HEK293 (cell line): ENCODE measurements at regions not wholly inside any gene's neighbourhood (a gene's known extent, or its start where the extent isn't known, plus 50 kb on each side); places are given as distances from the start of the nearest gene placed in this dataset.
A peak's percentile ranks its signal among the peaks of the same experiment; 100 is the strongest.

ENCODE experiments used
- CTCF ChIA-PET: fragments of 350-600 bp; formaldehyde crosslinking; extraction: SDS; loops from one replicate; lab custom pipeline; 2021; ENCODE audit warnings: antibody characterized with exemption; lab: Yijun Ruan, JAX
- POLR2A ChIA-PET: fragments of 300-600 bp; formaldehyde crosslinking; extraction: SDS; loops from one replicate; lab custom pipeline; 2020; ENCODE audit warnings: antibody characterized with exemption, inconsistent platforms; lab: Yijun Ruan, JAX
- H3K27ac ChIP-seq: fragments of 200-500 bp; sonication (Bioruptor generic); 2 replicates; pipeline ENCODE4 v1.5.1; 2014; ENCODE audit warnings: low read depth, low read length, control low read depth, inconsistent platforms; ENCODE audit errors: extremely low read depth
- H3K36me3 ChIP-seq, 2 experiments: fragments of 200-500 bp in 1 of 2; sonication (Bioruptor generic) in 1 of 2; 1 replicate in 1 of 2; 2 replicates in 1 of 2; pipeline ENCODE4 v1.5.1; 2014 to 2017; ENCODE audit warnings: inconsistent platforms in 2 of 2, low read length in 2 of 2; ENCODE audit not compliant: control insufficient read depth in 2 of 2, insufficient read depth in 1 of 2
- H3K4me1 ChIP-seq: fragments of 200-500 bp; sonication (Bioruptor generic); 2 replicates; pipeline ENCODE4 v1.5.1; 2014; ENCODE audit warnings: mild to moderate bottlenecking, low read length, inconsistent platforms; ENCODE audit not compliant: control insufficient read depth, insufficient read depth
- H3K4me3 ChIP-seq: 2 replicates; pipeline ENCODE4 v1.5.1; 2011; ENCODE audit warnings: low read depth, mild to moderate bottlenecking, control low read depth, low read length, moderate library complexity
- H3K9me3 ChIP-seq: fragments of 200-500 bp; sonication (Bioruptor generic); 2 replicates; pipeline ENCODE4 v1.5.1; 2014; ENCODE audit warnings: low read depth, low read length, inconsistent platforms; ENCODE audit not compliant: control insufficient read depth, insufficient read depth
- BCL6B ChIP-seq: fragments of 450-650 bp; formaldehyde crosslinking; IDR thresholded peaks from 2 replicates; pipeline ENCODE4 v1.5.1; 2017; ENCODE audit warnings: missing biosample characterization, missing genetic modification characterization
- HIC1 ChIP-seq: fragments of 450-650 bp; formaldehyde crosslinking; IDR thresholded peaks from 2 replicates; pipeline ENCODE4 v1.5.1; 2016; ENCODE audit warnings: missing biosample characterization, missing genetic modification characterization
- KLF1 ChIP-seq: fragments of 450-650 bp; formaldehyde crosslinking; IDR thresholded peaks from 2 replicates; pipeline ENCODE4 v1.5.1; 2016; ENCODE audit warnings: missing biosample characterization, missing genetic modification characterization
- KLF8 ChIP-seq: fragments of 450-650 bp; formaldehyde crosslinking; IDR thresholded peaks from 2 replicates; pipeline ENCODE4 v1.5.1; 2016; ENCODE audit warnings: missing biosample characterization, missing genetic modification characterization
- MZF1 ChIP-seq: fragments of 450-650 bp; formaldehyde crosslinking; IDR thresholded peaks from 2 replicates; pipeline ENCODE4 v1.5.1; 2017; ENCODE audit warnings: missing biosample characterization, missing genetic modification characterization, borderline replicate concordance
- OSR2 ChIP-seq: fragments of 450-650 bp; formaldehyde crosslinking; IDR thresholded peaks from 2 replicates; pipeline ENCODE4 v1.5.1; 2016; ENCODE audit warnings: missing biosample characterization, missing genetic modification characterization
- PRDM6 ChIP-seq: fragments of 450-650 bp; formaldehyde crosslinking; IDR thresholded peaks from 2 replicates; pipeline ENCODE4 v1.5.1; 2017; ENCODE audit warnings: missing biosample characterization, missing genetic modification characterization
- TCF7L2 ChIP-seq: IDR thresholded peaks from 2 replicates; pipeline ENCODE4 v1.6.1; 2011; ENCODE audit warnings: low read depth, mild to moderate bottlenecking, inconsistent platforms, low read length, moderate library complexity, borderline replicate concordance
- WT1 ChIP-seq: fragments of 450-650 bp; formaldehyde crosslinking; IDR thresholded peaks from 2 replicates; pipeline ENCODE4 v1.5.1; 2016; ENCODE audit warnings: missing biosample characterization, missing genetic modification characterization
- ZBTB1 ChIP-seq: fragments of 450-650 bp; formaldehyde crosslinking; IDR thresholded peaks from 2 replicates; pipeline ENCODE4 v1.5.1; 2016; ENCODE audit warnings: missing biosample characterization, missing genetic modification characterization
- ZBTB49 ChIP-seq: fragments of 450-650 bp; formaldehyde crosslinking; IDR thresholded peaks from 2 replicates; pipeline ENCODE4 v1.5.1; 2016; ENCODE audit warnings: missing biosample characterization, missing genetic modification characterization, low read depth
- ZNF157 ChIP-seq: fragments of 450-650 bp; formaldehyde crosslinking; IDR thresholded peaks from 2 replicates; pipeline ENCODE4 v1.5.1; 2016; ENCODE audit warnings: missing biosample characterization, missing genetic modification characterization
- ZNF16 ChIP-seq: fragments of 450-650 bp; formaldehyde crosslinking; IDR thresholded peaks from 2 replicates; pipeline ENCODE4 v1.5.1; 2016; ENCODE audit warnings: low read depth, missing biosample characterization, missing genetic modification characterization
- ZNF280D ChIP-seq: fragments of 450-650 bp; formaldehyde crosslinking; IDR thresholded peaks from 2 replicates; pipeline ENCODE4 v1.5.1; 2016; ENCODE audit warnings: missing biosample characterization, missing genetic modification characterization
- ZNF404 ChIP-seq: fragments of 450-650 bp; formaldehyde crosslinking; IDR thresholded peaks from 2 replicates; pipeline ENCODE4 v1.5.1; 2017; ENCODE audit warnings: missing biosample characterization, missing genetic modification characterization
- ZNF513 ChIP-seq: fragments of 450-650 bp; IDR thresholded peaks from 2 replicates; pipeline ENCODE4 v1.5.1; 2018; ENCODE audit warnings: missing biosample characterization, missing genetic modification characterization
- ZNF580 ChIP-seq: fragments of 450-650 bp; formaldehyde crosslinking; IDR thresholded peaks from 2 replicates; pipeline ENCODE4 v1.5.1; 2016; ENCODE audit warnings: missing biosample characterization, missing genetic modification characterization
- ZXDB ChIP-seq: fragments of 450-650 bp; formaldehyde crosslinking; IDR thresholded peaks from 2 replicates; pipeline ENCODE4 v1.5.1; 2016; ENCODE audit warnings: missing biosample characterization, missing genetic modification characterization

GRCh38 chr12:89975574-89975973 lies 266.9 kb upstream of the ATP2B1 start:
- no peaks in the 10 kb centered on the region for H3K36me3 ChIP-seq
- ChIA-PET POLR2A (no interaction called here), CTCF (no interaction called here)
- peaks cover 21% of the 10 kb centered on the region for H3K4me1 ChIP-seq
- no peak for TF ChIP-seq ZBTB49
- no peak for TF ChIP-seq ZBTB1 (tag by site-specific recombination)
- TF ChIP-seq ZNF404 (tag by site-specific recombination): no peak
- no peak for TF ChIP-seq TCF7L2
- TF ChIP-seq ZNF157 (tag by site-specific recombination): no peak
- no peak for TF ChIP-seq ZNF513 (tag by site-specific recombination)
- TF ChIP-seq ZNF280D (tag by site-specific recombination): no peak
- H3K4me3 ChIP-seq: no peak overlapping the region
- H3K27ac ChIP-seq: no peak overlapping the region
- no peaks in the 10 kb centered on the region for H3K9me3 ChIP-seq

GRCh38 chr12:89971880-89972279 lies 263.2 kb upstream of the ATP2B1 start:
- no peak overlapping the region for H3K27ac ChIP-seq
- no peaks in the 10 kb centered on the region for H3K36me3 ChIP-seq
- no peaks in the 10 kb centered on the region for H3K9me3 ChIP-seq
- H3K4me1 ChIP-seq: peaks cover 12% of the 10 kb centered on the region
- POLR2A ChIA-PET: no interaction called here
- no peak overlapping the region for H3K4me3 ChIP-seq
- CTCF ChIA-PET: no interaction called here
- TF ChIP-seq KLF1: no peak
- TF ChIP-seq MZF1: 0 out of 2 replicates have a peak, but pooled peaks have one; percentile 11
- TF ChIP-seq, all 188 proteins: peak for 1

GRCh38 chr12:89970722-89971121 lies 262.1 kb upstream of the ATP2B1 start:
- Histone ChIP-seq H3K27ac (no peak overlapping the region), H3K36me3 (no peaks in the 10 kb centered on the region), H3K4me3 (no peak overlapping the region), H3K9me3 (no peaks in the 10 kb centered on the region), H3K4me1 (peaks cover 9% of the 10 kb centered on the region)
- ChIA-PET POLR2A (interaction anchor here (0.5 kb wide), 1 partner anchor 21 kb away, joined by 5 read pairs; no protein-coding TSS in a partner anchor), CTCF (interaction anchor here (1.0 kb wide), 1 partner anchor 19 kb away, joined by 3 read pairs; no protein-coding TSS in a partner anchor)
- TF ChIP-seq WT1 (tag by site-specific recombination) (no peak), BCL6B (0 out of 2 replicates have a peak, but pooled peaks have one; percentile 23), TCF7L2 (peak; percentile 98), ZNF580 (tag by site-specific recombination) (peak; percentile 78), OSR2 (tag by site-specific recombination) (peak; percentile 87), PRDM6 (tag by site-specific recombination) (peak; percentile 69), ZNF16 (tag by site-specific recombination) (no peak), KLF8 (peak; percentile 37; the same call in 1 of the 2 replicates), HIC1 (tag by site-specific recombination) (peak; percentile 50; the same call in 1 of the 2 replicates), ZXDB (tag by site-specific recombination) (peak; percentile 52; the same call in 1 of the 2 replicates)
